ENCODE measurements at regions not wholly inside any gene's neighbourhood (a gene's known extent, or its start where the extent isn't known, plus 50 kb on each side); places are given as distances from the start of the nearest gene placed in this dataset.

GRCh38 chr9:88028338-88028737 is 54.0 kb upstream of the CDK20 start:
- Histone ChIP-seq H3K27ac (no peak overlapping the region), H3K27me3 (no peaks in the 10 kb centered on the region), H3K4me3 (no peak overlapping the region), H3K36me3 (no peaks in the 10 kb centered on the region), H3K4me1 (no peaks in the 10 kb centered on the region), H3K9me3 (no peaks in the 10 kb centered on the region)
- DNase-seq (no peak), ATAC-seq (no peak)
- intact Hi-C loops (cut with DNase I) = no loop called here
- no peak for TF ChIP-seq CTCF (IDR thresholded peaks at IDR 0.05)

GRCh38 chr9:88026118-88026479 is 51.8 kb upstream of the CDK20 start:
- H3K9me3 ChIP-seq = no peaks in the 10 kb centered on the region
- intact Hi-C loops (cut with DNase I) = no loop called here
- H3K27ac ChIP-seq = no peak overlapping the region
- no peak overlapping the region for H3K4me3 ChIP-seq
- H3K36me3 ChIP-seq = no peaks in the 10 kb centered on the region
- no peaks in the 10 kb centered on the region for H3K27me3 ChIP-seq
- ATAC-seq (no peak), DNase-seq (no peak)
- no peaks in the 10 kb centered on the region for H3K4me1 ChIP-seq
- TF ChIP-seq CTCF (IDR thresholded peaks at IDR 0.05) = no peak

- ATAC-seq = no peak
- DNase-seq = no peak
These were observed 51.2 kb upstream of the CDK20 start for GRCh38 chr9:88025411-88026117.

GRCh38 chr9:88024896-88025295 is 50.6 kb upstream of the CDK20 start:
- ATAC-seq (no peak), DNase-seq (no peak)
- Histone ChIP-seq H3K4me3 (no peak overlapping the region), H3K27ac (no peak overlapping the region), H3K36me3 (no peaks in the 10 kb centered on the region), H3K9me3 (no peaks in the 10 kb centered on the region), H3K27me3 (no peaks in the 10 kb centered on the region), H3K4me1 (no peaks in the 10 kb centered on the region)
- no peak for TF ChIP-seq CTCF (IDR thresholded peaks at IDR 0.05)
- intact Hi-C loops (cut with DNase I) = no loop called here

More at GRCh38 chr9:88025411-88026117, 51.2 kb upstream of the CDK20 start:
- intact Hi-C loops (cut with DNase I) = no loop called here
- H3K4me3 ChIP-seq = no peak overlapping the region
- TF ChIP-seq CTCF (IDR thresholded peaks at IDR 0.05) = no peak
- no peak overlapping the region for H3K27ac ChIP-seq
- no peaks in the 10 kb centered on the region for H3K9me3 ChIP-seq
- no peaks in the 10 kb centered on the region for H3K27me3 ChIP-seq
- no peaks in the 10 kb centered on the region for H3K36me3 ChIP-seq
- no peaks in the 10 kb centered on the region for H3K4me1 ChIP-seq

Measured in left lung (tissue), 4 donors.